Left ventricle myocardium inferior (tissue), 1 donor: ENCODE measurements at regions not wholly inside any gene's neighbourhood (a gene's known extent, or its start where the extent isn't known, plus 50 kb on each side); places are given as distances from the start of the nearest gene placed in this dataset.

Experiments
- DNase-seq: peaks from one replicate; pipeline ENCODE4 v3.0.0-alpha.2; 2020
- H3K27ac ChIP-seq: fragments of 200-600 bp; replicated peaks from 2 replicates; pipeline ENCODE4 v1.8.0; 2021
- H3K27me3 ChIP-seq: fragments of 200-600 bp; 2 replicates; pipeline ENCODE4 v1.8.0; 2021; ENCODE audit warnings: low read depth
- H3K36me3 ChIP-seq: fragments of 200-600 bp; 2 replicates; pipeline ENCODE4 v1.8.0; 2021
- H3K4me1 ChIP-seq: fragments of 200-600 bp; 2 replicates; pipeline ENCODE4 v1.8.0; 2021
- H3K4me3 ChIP-seq: fragments of 200-600 bp; 2 replicates; pipeline ENCODE4 v1.8.0; 2021; ENCODE audit warnings: mild to moderate bottlenecking, moderate library complexity
- H3K9me3 ChIP-seq: fragments of 200-600 bp; replicated peaks from 2 replicates; pipeline ENCODE4 v1.8.0; 2021
- intact Hi-C: fragments of 100-400 bp; cut with micrococcal nuclease; formaldehyde crosslinking; loops from one replicate; pipeline ENCODE4 v1.11.0; 2022
- TF ChIP-seq, protein P1 (sequence below): fragments of 200-600 bp; IDR thresholded peaks from 2 replicates; pipeline ENCODE4 v1.8.0; 2021; ENCODE audit warnings: antibody characterized with exemption, mild to moderate bottlenecking, borderline replicate concordance
- donor health status: DM: no; HTN: yes; CAD: no; lungs with severe emphysema.

DNA sequence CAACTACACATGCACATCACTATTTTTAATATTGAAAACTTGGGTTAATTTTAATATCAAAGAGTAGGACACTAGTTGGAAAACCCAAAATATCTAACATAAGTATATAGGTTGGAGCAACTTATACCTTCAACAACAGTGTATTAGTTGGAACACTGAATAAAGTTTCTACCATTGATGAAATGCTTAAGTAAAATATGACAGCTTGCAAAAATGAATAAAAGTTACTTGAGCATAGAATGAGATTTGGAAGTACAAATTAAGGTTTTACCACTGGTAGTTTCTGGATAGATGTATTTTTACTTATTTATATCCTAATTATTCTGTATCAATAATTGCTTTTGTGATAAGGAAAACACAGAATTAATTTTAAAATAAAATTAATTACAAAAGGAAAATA, 1079.6 kb downstream of the ADGRL3 start:
- Histone ChIP-seq H3K27ac (no peak overlapping the region), H3K9me3 (no peaks in the 10 kb centered on the region), H3K36me3 (no peaks in the 10 kb centered on the region), H3K4me1 (no peaks in the 10 kb centered on the region), H3K4me3 (no peak overlapping the region), H3K27me3 (no peaks in the 10 kb centered on the region)
- TF ChIP-seq, protein P1, sequence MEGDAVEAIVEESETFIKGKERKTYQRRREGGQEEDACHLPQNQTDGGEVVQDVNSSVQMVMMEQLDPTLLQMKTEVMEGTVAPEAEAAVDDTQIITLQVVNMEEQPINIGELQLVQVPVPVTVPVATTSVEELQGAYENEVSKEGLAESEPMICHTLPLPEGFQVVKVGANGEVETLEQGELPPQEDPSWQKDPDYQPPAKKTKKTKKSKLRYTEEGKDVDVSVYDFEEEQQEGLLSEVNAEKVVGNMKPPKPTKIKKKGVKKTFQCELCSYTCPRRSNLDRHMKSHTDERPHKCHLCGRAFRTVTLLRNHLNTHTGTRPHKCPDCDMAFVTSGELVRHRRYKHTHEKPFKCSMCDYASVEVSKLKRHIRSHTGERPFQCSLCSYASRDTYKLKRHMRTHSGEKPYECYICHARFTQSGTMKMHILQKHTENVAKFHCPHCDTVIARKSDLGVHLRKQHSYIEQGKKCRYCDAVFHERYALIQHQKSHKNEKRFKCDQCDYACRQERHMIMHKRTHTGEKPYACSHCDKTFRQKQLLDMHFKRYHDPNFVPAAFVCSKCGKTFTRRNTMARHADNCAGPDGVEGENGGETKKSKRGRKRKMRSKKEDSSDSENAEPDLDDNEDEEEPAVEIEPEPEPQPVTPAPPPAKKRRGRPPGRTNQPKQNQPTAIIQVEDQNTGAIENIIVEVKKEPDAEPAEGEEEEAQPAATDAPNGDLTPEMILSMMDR = no peak
- DNase-seq = no peak
- intact Hi-C loops = no loop called here

DNA sequence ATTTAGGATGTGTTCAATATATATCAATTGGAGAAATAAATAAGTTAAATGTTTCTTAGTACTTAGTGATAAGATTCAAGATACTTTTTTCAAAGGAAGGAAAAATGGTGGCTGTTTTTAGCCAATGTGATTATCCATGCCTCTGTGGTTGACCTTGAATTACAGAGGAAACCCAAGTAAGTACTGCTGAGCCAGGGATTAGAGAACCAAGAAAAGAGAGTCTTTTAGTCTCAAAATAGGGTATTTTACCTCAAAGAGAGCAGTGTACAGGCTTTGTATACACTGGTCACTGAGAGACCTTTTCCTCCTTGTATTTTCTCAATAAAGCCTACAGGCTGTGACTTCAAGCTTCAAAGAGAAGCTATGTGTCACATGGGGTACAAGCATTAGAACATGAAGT, 1075.3 kb downstream of the ADGRL3 start:
- Histone ChIP-seq H3K36me3 (no peaks in the 10 kb centered on the region), H3K4me1 (no peaks in the 10 kb centered on the region), H3K4me3 (no peak overlapping the region), H3K27me3 (no peaks in the 10 kb centered on the region), H3K9me3 (no peaks in the 10 kb centered on the region), H3K27ac (no peak overlapping the region)
- intact Hi-C loops = no loop called here
- DNase-seq = no peak
- TF ChIP-seq, protein P1 = no peak

DNA sequence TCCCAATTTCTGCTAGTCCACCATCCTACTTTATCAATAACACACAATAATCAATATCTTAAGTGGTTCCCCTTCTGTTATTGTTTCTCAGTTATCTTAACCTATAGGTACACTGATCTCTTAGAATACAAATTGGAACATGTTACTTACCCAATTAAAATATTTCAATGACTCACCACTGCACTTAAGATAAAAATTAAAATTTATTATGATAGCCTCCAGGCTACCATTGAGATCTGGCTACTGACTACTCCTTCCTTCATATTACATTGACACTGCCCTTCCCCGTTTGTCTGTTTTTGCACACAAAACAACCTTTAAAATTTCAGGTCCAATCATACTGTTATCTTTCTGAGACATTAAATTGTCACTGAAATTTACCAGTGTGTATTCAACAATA, 1074.7 kb downstream of the ADGRL3 start:
- Histone ChIP-seq H3K27ac (no peak overlapping the region), H3K4me1 (no peaks in the 10 kb centered on the region), H3K27me3 (no peaks in the 10 kb centered on the region), H3K4me3 (no peak overlapping the region), H3K9me3 (no peaks in the 10 kb centered on the region), H3K36me3 (no peaks in the 10 kb centered on the region)
- intact Hi-C loops = no loop called here
- TF ChIP-seq, protein P1 = no peak
- no peak for DNase-seq

DNA sequence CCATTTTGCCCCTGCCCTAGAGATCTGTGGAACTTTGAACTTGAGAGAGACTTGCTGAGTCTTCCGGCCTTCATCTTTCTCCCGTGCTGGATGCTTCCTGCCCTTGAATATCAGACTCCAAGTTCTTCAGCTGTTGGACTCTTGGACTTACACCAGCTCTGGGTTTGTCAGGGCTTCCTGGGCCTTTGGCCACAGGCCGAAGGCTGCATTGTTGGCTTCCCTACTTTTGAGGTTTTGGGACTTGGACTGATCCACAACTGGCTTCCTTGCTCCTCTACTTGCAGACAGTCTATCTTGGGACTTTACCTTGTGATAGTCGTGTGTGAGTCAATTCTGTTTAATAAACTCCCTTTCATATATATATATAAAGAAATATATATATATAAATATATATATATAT, 1071.0 kb downstream of the ADGRL3 start:
- Histone ChIP-seq H3K36me3 (no peaks in the 10 kb centered on the region), H3K27ac (no peak overlapping the region), H3K9me3 (no peaks in the 10 kb centered on the region), H3K27me3 (no peaks in the 10 kb centered on the region), H3K4me3 (no peak overlapping the region), H3K4me1 (no peaks in the 10 kb centered on the region)
- intact Hi-C loops = no loop called here
- peak; percentile 25 for DNase-seq
- TF ChIP-seq, protein P1 = no peak

DNA sequence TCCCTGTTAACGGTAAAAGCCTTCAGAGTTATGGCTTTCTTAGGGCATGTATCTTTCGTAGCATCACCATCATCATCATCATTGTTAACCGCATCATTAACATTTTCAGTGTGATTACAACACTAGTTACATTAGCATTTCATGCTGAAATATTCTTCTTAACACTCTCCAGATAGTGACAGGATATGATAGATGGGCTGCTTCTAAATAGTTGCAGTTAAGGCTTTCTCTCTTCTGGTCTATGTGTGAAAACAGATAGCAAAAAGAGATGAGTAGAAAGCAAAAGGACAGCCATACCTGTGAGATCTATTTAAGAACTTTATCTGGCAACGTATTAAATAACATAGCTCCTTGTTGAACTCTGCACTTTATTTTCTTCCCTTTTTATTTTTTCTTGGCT, 1069.8 kb downstream of the ADGRL3 start:
- TF ChIP-seq, protein P1 = no peak
- H3K36me3 ChIP-seq = no peaks in the 10 kb centered on the region
- intact Hi-C loops = no loop called here
- no peak overlapping the region for H3K27ac ChIP-seq
- no peak for DNase-seq
- no peaks in the 10 kb centered on the region for H3K4me1 ChIP-seq
- H3K9me3 ChIP-seq = no peaks in the 10 kb centered on the region
- H3K4me3 ChIP-seq = no peak overlapping the region
- H3K27me3 ChIP-seq = no peaks in the 10 kb centered on the region

DNA sequence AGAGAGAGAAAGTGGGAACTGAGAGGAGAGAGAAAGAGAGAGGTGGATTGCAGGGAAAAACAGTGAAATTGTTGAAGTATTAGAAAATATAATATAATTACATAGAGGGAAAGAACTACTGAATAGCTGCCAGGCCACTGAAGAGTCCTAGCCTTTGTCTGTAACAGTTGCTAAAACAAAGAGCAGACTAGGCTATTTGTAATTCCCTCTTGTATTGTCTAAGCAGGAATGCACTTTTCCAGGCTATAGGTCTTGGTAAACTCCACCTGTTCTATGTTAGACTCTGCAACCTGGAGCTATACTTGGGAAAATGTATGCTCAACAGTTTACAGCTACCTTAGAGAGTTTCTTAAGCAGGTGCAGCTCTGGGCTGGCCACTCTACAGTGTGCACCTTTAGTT, 1063.3 kb downstream of the ADGRL3 start:
- H3K36me3 ChIP-seq = no peaks in the 10 kb centered on the region
- no peaks in the 10 kb centered on the region for H3K9me3 ChIP-seq
- H3K27ac ChIP-seq = no peak overlapping the region
- no peak for DNase-seq
- TF ChIP-seq, protein P1 = no peak
- no peaks in the 10 kb centered on the region for H3K27me3 ChIP-seq
- intact Hi-C loops = no loop called here
- H3K4me1 ChIP-seq = no peaks in the 10 kb centered on the region
- H3K4me3 ChIP-seq = no peak overlapping the region
